Colonic mucosa (tissue), 4 donors: ENCODE measurements at regions not wholly inside any gene's neighbourhood (a gene's known extent, or its start where the extent isn't known, plus 50 kb on each side); places are given as distances from the start of the nearest gene placed in this dataset.
"Not testable (repeated sequence)": the region's sequence is repeated elsewhere in the genome, so short reads cannot be mapped to it uniquely, and the experiment has no call there.

Source experiments
- DNase-seq: peaks from one replicate; pipeline ENCODE4 v3.0.0-alpha.2; 2020
- H3K27ac ChIP-seq: fragments of 200-600 bp; one replicate; pipeline ENCODE4 v1.8.0; 2021
- H3K27me3 ChIP-seq: fragments of 200-600 bp; one replicate; pipeline ENCODE4 v1.8.0; 2021
- H3K36me3 ChIP-seq: fragments of 200-600 bp; one replicate; pipeline ENCODE4 v1.8.0; 2021
- H3K4me1 ChIP-seq: fragments of 200-600 bp; one replicate; pipeline ENCODE4 v1.8.0; 2021; ENCODE audit warnings: mild to moderate bottlenecking
- H3K4me3 ChIP-seq: fragments of 200-600 bp; one replicate; pipeline ENCODE4 v1.8.0; 2021
- H3K9ac ChIP-seq, 2 donors: one replicate each; pipeline ENCODE4 v1.7.0; 2013; ENCODE audit warnings: control low read depth in 2 of 2, low read depth in 2 of 2, low read length in 2 of 2
- H3K9me3 ChIP-seq: fragments of 200-600 bp; one replicate; pipeline ENCODE4 v1.8.0; 2021
- CTCF ChIP-seq: fragments of 200-600 bp; IDR thresholded peaks from one replicate; pipeline ENCODE4 v1.8.0; 2022; ENCODE audit warnings: antibody characterized with exemption, mild to moderate bottlenecking
- intact Hi-C: fragments of 100-400 bp; cut with DNase I; formaldehyde crosslinking; loops from one replicate; pipeline ENCODE4 v1.14.1; 2022
- donor health status: healthy.
- donor health status: DM: no; HTN: no; CAD: no.
- donor health status: DM: no; HTN: no; CAD: no.

GRCh38 chr1:79255421-79255820 is 248.9 kb upstream of the ADGRL4 start:
- Histone ChIP-seq H3K4me1 (no peaks in the 10 kb centered on the region), H3K27ac (no peak overlapping the region), H3K4me3 (no peak overlapping the region), H3K9ac (no peak overlapping the region), H3K27me3 (no peaks in the 10 kb centered on the region), H3K36me3 (no peaks in the 10 kb centered on the region), H3K9me3 (no peaks in the 10 kb centered on the region)
- intact Hi-C loops, result no loop called here
- TF ChIP-seq CTCF, result no peak
- no peak for DNase-seq

- Histone ChIP-seq H3K9ac (no peak overlapping the region), H3K4me1 (no peaks in the 10 kb centered on the region), H3K9me3 (no peaks in the 10 kb centered on the region), H3K4me3 (no peak overlapping the region), H3K27ac (no peak overlapping the region), H3K36me3 (no peaks in the 10 kb centered on the region), H3K27me3 (no peaks in the 10 kb centered on the region)
- DNase-seq, result no peak
- no peak for TF ChIP-seq CTCF
- intact Hi-C loops, result no loop called here
These were observed 246.1 kb upstream of the ADGRL4 start for GRCh38 chr1:79252598-79252997.

GRCh38 chr1:79239840-79240239 is 233.3 kb upstream of the ADGRL4 start:
- intact Hi-C loops, result no loop called here
- DNase-seq, result no peak
- Histone ChIP-seq H3K36me3 (no peaks in the 10 kb centered on the region), H3K9ac (no peak overlapping the region), H3K9me3 (no peaks in the 10 kb centered on the region), H3K4me1 (no peaks in the 10 kb centered on the region), H3K4me3 (no peak overlapping the region), H3K27ac (no peak overlapping the region), H3K27me3 (no peaks in the 10 kb centered on the region)
- TF ChIP-seq CTCF, result no peak

GRCh38 chr1:79235301-79236002 is 228.9 kb upstream of the ADGRL4 start:
- no peak overlapping the region for H3K4me3 ChIP-seq
- H3K9me3 ChIP-seq, result no peaks in the 10 kb centered on the region
- DNase-seq, result no peak
- no peaks in the 10 kb centered on the region for H3K36me3 ChIP-seq
- no peaks in the 10 kb centered on the region for H3K4me1 ChIP-seq
- no peak for TF ChIP-seq CTCF
- no peak overlapping the region for H3K9ac ChIP-seq
- H3K27me3 ChIP-seq, result no peaks in the 10 kb centered on the region
- intact Hi-C loops, result no loop called here
- H3K27ac ChIP-seq, result no peak overlapping the region

- H3K36me3 ChIP-seq, result no peaks in the 10 kb centered on the region
- intact Hi-C loops, result no loop called here
- no peak for TF ChIP-seq CTCF
- H3K27me3 ChIP-seq, result no peaks in the 10 kb centered on the region
- H3K27ac ChIP-seq, result no peak overlapping the region
- H3K9me3 ChIP-seq, result no peaks in the 10 kb centered on the region
- H3K4me3 ChIP-seq, result no peak overlapping the region
- H3K9ac ChIP-seq, result no peak overlapping the region
- no peaks in the 10 kb centered on the region for H3K4me1 ChIP-seq
- no peak for DNase-seq
These were observed 226.3 kb upstream of the ADGRL4 start for GRCh38 chr1:79232818-79233217.

GRCh38 chr1:79230751-79231150 is 224.2 kb upstream of the ADGRL4 start:
- H3K27me3 ChIP-seq, H3K9me3 ChIP-seq, H3K36me3 ChIP-seq, H3K4me1 ChIP-seq, DNase-seq, H3K9ac ChIP-seq, intact Hi-C loops, H3K4me3 ChIP-seq, H3K27ac ChIP-seq: not testable (repeated sequence)
